Endothelial cell of umbilical vein (primary cell): ENCODE measurements at regions not wholly inside any gene's neighbourhood (a gene's known extent, or its start where the extent isn't known, plus 50 kb on each side); places are given as distances from the start of the nearest gene placed in this dataset.

Experiments
- BruUV-seq: library from RNA; stranded (reverse); fragments of 400-500 nt; replicated peaks from 2 replicates; lab custom pipeline; 2021; lab: Mats Ljungman, UMichigan
- CTCF ChIA-PET: fragments of 300-600, 350-600 bp; sonication (Branson Sonifier 250); formaldehyde crosslinking; loops from one replicate; lab custom pipeline; 2021; ENCODE audit warnings: antibody characterized with exemption, inconsistent platforms; lab: Charles Lee
- POLR2A ChIA-PET: fragments of 300-600, 350-600 bp; sonication (Branson Sonifier 250); formaldehyde crosslinking; loops from one replicate; lab custom pipeline; 2021; ENCODE audit warnings: antibody characterized with exemption, inconsistent platforms; lab: Charles Lee
- DNase-seq: peaks from one replicate; pipeline ENCODE4 v3.0.0-alpha.2; 2011; ENCODE audit warnings: low read depth, low spot score
- FAIRE-seq: peaks from 2 replicates; lab custom pipeline; 2011; peaks lifted over from hg19 to GRCh38; lab: Jason Lieb, UNC
- H2AFZ ChIP-seq: 2 replicates; pipeline ENCODE4 v1.6.0; 2012; ENCODE audit warnings: low read depth, low read length, control low read depth, inconsistent platforms
- H3K27ac ChIP-seq: 2 replicates; pipeline ENCODE4 v1.5.1; 2011; ENCODE audit warnings: low read depth, mild to moderate bottlenecking, control low read depth, low read length, moderate library complexity; ENCODE audit not compliant: insufficient read depth
- H3K27me3 ChIP-seq, 2 experiments: 2 replicates each; pipeline versions ENCODE4 v1.6.0 to v1.6.1; 2011; ENCODE audit warnings: low read length in 2 of 2, mixed read lengths in 1 of 2; ENCODE audit not compliant: control insufficient read depth in 2 of 2, insufficient read depth in 2 of 2
- H3K36me3 ChIP-seq, 2 experiments: 2 replicates in 1 of 2; 3 replicates in 1 of 2; pipeline ENCODE4 v1.5.1; 2011; ENCODE audit warnings: low read length in 2 of 2, mild to moderate bottlenecking in 1 of 2, moderate library complexity in 1 of 2; ENCODE audit not compliant: control insufficient read depth in 2 of 2, insufficient read depth in 2 of 2; ENCODE audit errors: extremely low read depth in 1 of 2
- H3K4me1 ChIP-seq: 3 replicates; pipeline ENCODE4 v1.5.1; 2011; ENCODE audit warnings: mild to moderate bottlenecking, low read length; ENCODE audit not compliant: control insufficient read depth, insufficient read depth; ENCODE audit errors: extremely low read depth
- H3K4me2 ChIP-seq: 2 replicates; pipeline ENCODE4 v1.6.1; 2011; ENCODE audit warnings: low read length, control low read depth, mixed read lengths; ENCODE audit not compliant: insufficient read depth
- H3K4me3 ChIP-seq, 3 experiments: fragments of 200-600 bp in 1 of 3; sonication (generic), shearing (Covaris generic) in 1 of 3; replicated peaks in 1 of 3; 2 replicates each; pipeline ENCODE4 v1.5.1; 2011 to 2016; ENCODE audit warnings: control low read depth in 3 of 3, low read length in 3 of 3, mild to moderate bottlenecking in 2 of 3, inconsistent platforms in 1 of 3, low read depth in 1 of 3, moderate library complexity in 1 of 3; ENCODE audit not compliant: insufficient read depth in 1 of 3
- H3K79me2 ChIP-seq: 2 replicates; pipeline ENCODE4 v1.6.0; 2012; ENCODE audit warnings: low read length, inconsistent platforms; ENCODE audit not compliant: control insufficient read depth, insufficient read depth
- H3K9ac ChIP-seq: replicated peaks from 2 replicates; pipeline ENCODE3; 2011; ENCODE audit warnings: low read length, control low read depth; ENCODE audit not compliant: insufficient read depth; ENCODE audit errors: extremely low read depth
- H3K9me1 ChIP-seq: replicated peaks from 3 replicates; pipeline ENCODE4 v1.6.0; 2011; ENCODE audit warnings: mild to moderate bottlenecking, low read length; ENCODE audit not compliant: control insufficient read depth, insufficient read depth; ENCODE audit errors: extremely low read depth
- H3K9me3 ChIP-seq: replicated peaks from 2 replicates; pipeline ENCODE4 v1.5.1; 2012; ENCODE audit warnings: low read length, inconsistent platforms; ENCODE audit not compliant: control insufficient read depth, insufficient read depth
- H4K20me1 ChIP-seq: replicated peaks from 2 replicates; pipeline ENCODE3; 2011; ENCODE audit warnings: mild to moderate bottlenecking, low read length; ENCODE audit not compliant: control insufficient read depth, insufficient read depth; ENCODE audit errors: extremely low read depth
- CTCF ChIP-seq, 2 donors: IDR thresholded peaks; 1 replicate in 1 of 2; 2 replicates in 1 of 2; pipeline ENCODE4 v1.5.1; 2011; ENCODE audit warnings: low read length in 2 of 2, mild to moderate bottlenecking in 2 of 2, moderate library complexity in 2 of 2, control low read depth in 1 of 2, inconsistent platforms in 1 of 2, low read depth in 1 of 2; ENCODE audit not compliant: insufficient read depth in 1 of 2; ENCODE audit errors: extremely low read depth in 1 of 2
- EZH2 ChIP-seq: IDR thresholded peaks from 2 replicates; pipeline ENCODE4 v1.6.1; 2012; ENCODE audit warnings: borderline replicate concordance, low read depth, mild to moderate bottlenecking, moderate library complexity, low read length, inconsistent platforms; ENCODE audit not compliant: severe bottlenecking
- FOS ChIP-seq: IDR thresholded peaks from 2 replicates; pipeline ENCODE4 v1.6.1; 2011; ENCODE audit warnings: mild to moderate bottlenecking, low read length, moderate library complexity, borderline replicate concordance; ENCODE audit not compliant: insufficient read depth
- GATA2 ChIP-seq: IDR thresholded peaks from 2 replicates; pipeline ENCODE4 v1.7.0; 2011; ENCODE audit warnings: low read depth, mild to moderate bottlenecking, moderate library complexity, mixed read lengths, low read length; ENCODE audit not compliant: insufficient read length, insufficient read depth
- JUN ChIP-seq: IDR thresholded peaks from 2 replicates; pipeline ENCODE4 v1.6.1; 2011; ENCODE audit warnings: borderline replicate concordance, low read depth; ENCODE audit not compliant: insufficient read length, insufficient read depth
- MYC ChIP-seq: IDR thresholded peaks from one replicate; pipeline ENCODE4 v1.6.1; 2011; ENCODE audit warnings: mild to moderate bottlenecking, low read depth, low read length
- POLR2A ChIP-seq: IDR thresholded peaks from 2 replicates; pipeline ENCODE4 v1.6.1; 2012; ENCODE audit warnings: low read depth, mild to moderate bottlenecking, control low read depth, low read length
- POLR2AphosphoS5 ChIP-seq: IDR thresholded peaks from 2 replicates; pipeline ENCODE4 v1.6.1; 2012; ENCODE audit warnings: low read depth, mild to moderate bottlenecking, control low read depth, low read length, moderate library complexity; ENCODE audit not compliant: insufficient read depth
- dilution Hi-C: fragments of 300-500 bp; cut with MboI; formaldehyde crosslinking; loops from one replicate; pipeline ENCODE4 v1.15.0; 2019; ENCODE audit warnings: low sequenced_read_pairs; ENCODE audit not compliant: extremely low pct_ligation_motif_present
- intact Hi-C: fragments of 100-400 bp; cut with micrococcal nuclease; formaldehyde crosslinking; loops from one replicate; pipeline ENCODE4 v1.10.0; 2022
- TF ChIP-seq, protein P1 (sequence below): IDR thresholded peaks from 2 replicates; pipeline ENCODE4 v1.6.1; 2011; ENCODE audit not compliant: insufficient read depth, insufficient read length

DNA sequence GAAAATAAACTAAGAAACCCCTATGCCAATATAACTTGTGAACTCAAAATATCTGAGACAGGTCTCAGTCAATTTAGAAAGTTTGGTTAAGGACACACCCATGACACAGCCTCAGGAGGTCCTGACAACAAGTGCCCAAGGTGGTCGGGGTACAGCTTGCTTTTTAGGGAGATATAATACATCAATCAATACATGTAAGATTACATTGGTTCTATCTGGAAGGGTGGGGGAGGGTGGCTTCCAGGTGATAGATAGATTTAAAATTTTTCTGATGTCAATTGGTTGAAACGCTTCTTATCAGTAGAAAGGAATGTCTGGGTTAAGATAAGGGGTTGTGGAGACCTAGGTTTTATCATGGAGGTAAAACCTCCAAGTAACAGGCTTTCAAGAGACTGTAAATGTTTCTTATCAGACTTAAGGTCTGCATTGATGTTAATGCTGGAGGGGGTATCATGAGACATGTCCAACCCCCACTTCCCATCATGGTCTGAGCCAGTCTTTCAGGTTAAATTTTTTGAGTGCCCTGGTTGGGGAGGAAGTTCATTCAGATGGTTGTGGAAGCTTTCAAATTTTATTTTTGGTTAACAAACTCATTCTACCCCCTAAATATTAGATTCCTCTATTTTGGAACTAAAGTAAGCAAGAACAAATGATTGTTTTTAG, 82.0 kb upstream of the RASSF8 start:
- H3K27me3 ChIP-seq = no peaks in the 10 kb centered on the region
- H3K9ac ChIP-seq = no peak overlapping the region
- dilution Hi-C loops = no loop called here
- no peak for FAIRE-seq
- ChIA-PET POLR2A (no interaction called here), CTCF (no interaction called here)
- intact Hi-C loops = no loop called here
- H3K9me3 ChIP-seq = no peaks in the 10 kb centered on the region
- H3K4me3 ChIP-seq = no peak overlapping the region
- H4K20me1 ChIP-seq = no peaks in the 10 kb centered on the region
- no peak overlapping the region for H3K27ac ChIP-seq
- H2AFZ ChIP-seq = no peak overlapping the region
- no peak for TF ChIP-seq CTCF (IDR thresholded peaks at IDR 0.05; ENCODE audit: extremely low read depth in 1 of 2, insufficient read depth in 1 of 2, low read depth in 1 of 2, low read length in 2 of 2)
- TF ChIP-seq EZH2 = no peak
- TF ChIP-seq GATA2 = no peak
- no peak for TF ChIP-seq FOS
- no peak for TF ChIP-seq JUN
- TF ChIP-seq POLR2AphosphoS5 = no peak
- TF ChIP-seq MYC = no peak
- TF ChIP-seq POLR2A = no peak
- TF ChIP-seq, protein P1, sequence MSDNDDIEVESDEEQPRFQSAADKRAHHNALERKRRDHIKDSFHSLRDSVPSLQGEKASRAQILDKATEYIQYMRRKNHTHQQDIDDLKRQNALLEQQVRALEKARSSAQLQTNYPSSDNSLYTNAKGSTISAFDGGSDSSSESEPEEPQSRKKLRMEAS = no peak
- no peaks in the 10 kb centered on the region for H3K4me1 ChIP-seq
- DNase-seq = no peak
- BruUV-seq = no TSS peak
- no peaks in the 10 kb centered on the region for H3K36me3 ChIP-seq
- no peak overlapping the region for H3K4me2 ChIP-seq
- H3K79me2 ChIP-seq = no peaks in the 10 kb centered on the region
- H3K9me1 ChIP-seq = no peaks in the 10 kb centered on the region
